ENCODE measurements at regions not wholly inside any gene's neighbourhood (a gene's known extent, or its start where the extent isn't known, plus 50 kb on each side); places are given as distances from the start of the nearest gene placed in this dataset.

DNA sequence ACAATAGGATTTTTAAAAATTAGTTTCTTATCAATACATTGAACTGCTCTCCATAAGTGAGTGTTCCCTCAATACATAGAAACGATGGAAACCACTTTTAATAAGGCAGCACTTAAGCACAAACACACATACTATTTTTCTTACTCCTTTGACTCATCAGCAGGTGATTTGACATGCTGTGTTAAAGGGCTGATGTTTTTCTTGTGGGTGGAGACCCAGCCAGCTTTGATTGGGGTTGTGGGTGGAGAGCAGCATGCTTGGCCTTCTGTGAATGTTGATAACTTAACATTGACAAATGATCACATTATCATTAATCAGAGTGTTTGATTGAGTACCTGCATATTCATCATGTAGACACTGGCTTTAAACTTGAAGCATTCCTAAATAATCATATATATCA lies 223.0 kb upstream of the DPH6 start:
- H3K27ac ChIP-seq, result no peak overlapping the region
- TF ChIP-seq, protein P1, sequence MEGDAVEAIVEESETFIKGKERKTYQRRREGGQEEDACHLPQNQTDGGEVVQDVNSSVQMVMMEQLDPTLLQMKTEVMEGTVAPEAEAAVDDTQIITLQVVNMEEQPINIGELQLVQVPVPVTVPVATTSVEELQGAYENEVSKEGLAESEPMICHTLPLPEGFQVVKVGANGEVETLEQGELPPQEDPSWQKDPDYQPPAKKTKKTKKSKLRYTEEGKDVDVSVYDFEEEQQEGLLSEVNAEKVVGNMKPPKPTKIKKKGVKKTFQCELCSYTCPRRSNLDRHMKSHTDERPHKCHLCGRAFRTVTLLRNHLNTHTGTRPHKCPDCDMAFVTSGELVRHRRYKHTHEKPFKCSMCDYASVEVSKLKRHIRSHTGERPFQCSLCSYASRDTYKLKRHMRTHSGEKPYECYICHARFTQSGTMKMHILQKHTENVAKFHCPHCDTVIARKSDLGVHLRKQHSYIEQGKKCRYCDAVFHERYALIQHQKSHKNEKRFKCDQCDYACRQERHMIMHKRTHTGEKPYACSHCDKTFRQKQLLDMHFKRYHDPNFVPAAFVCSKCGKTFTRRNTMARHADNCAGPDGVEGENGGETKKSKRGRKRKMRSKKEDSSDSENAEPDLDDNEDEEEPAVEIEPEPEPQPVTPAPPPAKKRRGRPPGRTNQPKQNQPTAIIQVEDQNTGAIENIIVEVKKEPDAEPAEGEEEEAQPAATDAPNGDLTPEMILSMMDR (IDR thresholded peaks at IDR 0.05), result no peak
- TF ChIP-seq ZFX (IDR thresholded peaks at IDR 0.05; ENCODE audit: borderline replicate concordance), result no peak

DNA sequence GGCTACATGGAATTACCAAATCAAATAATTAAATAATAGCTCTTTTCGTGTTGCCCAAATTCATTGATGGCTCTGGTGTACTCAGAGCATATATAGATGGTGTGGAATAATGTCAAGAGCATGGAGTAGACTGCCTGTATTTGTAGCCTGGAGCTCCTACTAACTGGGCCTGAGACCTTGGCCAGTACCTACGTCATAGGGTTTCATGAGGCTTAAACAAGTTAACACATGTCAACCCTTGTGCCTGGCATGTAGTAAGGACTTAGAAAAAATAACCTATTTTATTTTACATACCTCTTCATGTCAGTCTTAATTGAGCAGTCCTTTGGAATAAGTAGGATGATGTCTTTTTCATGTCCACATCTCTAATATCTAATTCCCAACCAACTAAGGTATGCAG lies 223.7 kb upstream of the DPH6 start:
- no peak overlapping the region for H3K27ac ChIP-seq
- TF ChIP-seq, protein P1 (IDR thresholded peaks at IDR 0.05), result no peak
- no peak for TF ChIP-seq ZFX (IDR thresholded peaks at IDR 0.05; ENCODE audit: borderline replicate concordance)

DNA sequence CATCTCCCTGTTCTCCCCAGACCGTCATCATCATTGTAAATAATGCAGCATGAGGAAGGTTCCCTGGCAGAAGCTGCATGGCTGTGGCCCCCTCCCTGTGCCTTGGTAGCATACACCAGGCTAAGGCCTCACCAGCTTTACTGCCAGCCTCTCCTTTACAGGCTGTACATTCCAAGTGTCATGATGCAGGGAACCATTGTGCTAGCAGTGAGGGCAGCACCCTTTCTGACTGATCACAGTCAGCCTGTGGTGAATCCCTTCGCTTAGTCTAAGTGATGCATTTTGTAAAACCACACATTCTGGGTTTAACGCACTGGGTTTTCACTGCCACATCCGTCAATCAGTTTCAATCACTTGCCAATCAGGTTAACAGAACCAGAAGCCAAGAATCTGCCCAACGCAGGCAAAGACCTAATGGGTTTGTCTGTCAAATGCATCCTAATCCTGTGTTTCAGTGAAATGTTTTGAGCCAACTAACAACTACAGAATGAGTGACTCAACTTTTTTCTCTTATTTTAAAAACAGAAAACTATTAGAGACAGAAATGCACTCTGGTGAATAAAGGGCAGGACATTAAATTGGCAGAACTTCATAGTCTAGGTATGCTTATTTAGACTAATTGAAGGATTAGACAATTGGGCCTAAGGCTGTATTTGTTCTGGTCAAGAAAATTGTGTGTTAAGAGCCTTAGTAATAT lies 225.9 kb upstream of the DPH6 start:
- TF ChIP-seq ZFX (IDR thresholded peaks at IDR 0.05; ENCODE audit: borderline replicate concordance), result no peak
- TF ChIP-seq, protein P1 (IDR thresholded peaks at IDR 0.05), result no peak
- no peak overlapping the region for H3K27ac ChIP-seq

DNA sequence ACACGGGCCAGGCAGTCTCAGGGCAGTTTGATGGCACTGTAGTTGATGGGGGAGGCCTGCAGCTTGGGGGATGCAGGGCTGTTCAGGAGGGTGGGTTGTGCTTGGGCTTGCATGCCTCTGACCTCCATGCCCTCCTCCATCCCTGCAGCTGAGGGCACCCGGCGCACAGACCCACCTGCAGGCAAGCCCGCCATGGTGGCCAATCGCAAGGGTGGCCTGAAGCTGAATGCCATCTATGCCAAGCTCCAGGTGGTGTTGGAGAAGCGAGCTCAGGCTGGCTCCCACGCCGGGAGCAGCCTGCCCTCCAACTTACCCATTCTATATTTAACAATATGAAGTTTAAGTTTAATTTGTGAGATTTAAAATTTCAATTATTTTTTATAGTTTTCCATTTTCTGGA lies 228.7 kb upstream of the DPH6 start:
- no peak overlapping the region for H3K27ac ChIP-seq
- no peak for TF ChIP-seq ZFX (IDR thresholded peaks at IDR 0.05; ENCODE audit: borderline replicate concordance)
- TF ChIP-seq, protein P1 (IDR thresholded peaks at IDR 0.05), result no peak

DNA sequence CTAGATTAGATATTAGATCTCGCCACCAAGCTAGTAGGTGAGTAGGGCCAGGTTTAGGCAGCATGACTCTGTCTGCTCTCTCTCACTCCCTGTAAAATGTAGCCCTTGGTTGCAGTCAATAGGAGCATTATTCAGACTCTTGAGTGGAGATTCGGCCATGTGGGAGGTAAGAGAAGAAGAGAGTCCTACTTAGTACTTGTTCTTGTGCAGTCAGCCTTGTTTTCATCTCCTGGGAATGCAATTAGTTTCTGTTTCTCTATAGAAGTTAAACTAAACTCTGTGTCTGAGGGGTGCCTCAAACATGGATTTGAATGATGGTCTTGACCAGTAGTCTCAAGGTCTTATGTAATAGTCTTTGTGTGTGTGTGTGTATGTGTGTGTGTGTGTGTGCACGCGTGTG lies 229.5 kb upstream of the DPH6 start:
- H3K27ac ChIP-seq, result no peak overlapping the region
- TF ChIP-seq ZFX (IDR thresholded peaks at IDR 0.05; ENCODE audit: borderline replicate concordance), result no peak

DNA sequence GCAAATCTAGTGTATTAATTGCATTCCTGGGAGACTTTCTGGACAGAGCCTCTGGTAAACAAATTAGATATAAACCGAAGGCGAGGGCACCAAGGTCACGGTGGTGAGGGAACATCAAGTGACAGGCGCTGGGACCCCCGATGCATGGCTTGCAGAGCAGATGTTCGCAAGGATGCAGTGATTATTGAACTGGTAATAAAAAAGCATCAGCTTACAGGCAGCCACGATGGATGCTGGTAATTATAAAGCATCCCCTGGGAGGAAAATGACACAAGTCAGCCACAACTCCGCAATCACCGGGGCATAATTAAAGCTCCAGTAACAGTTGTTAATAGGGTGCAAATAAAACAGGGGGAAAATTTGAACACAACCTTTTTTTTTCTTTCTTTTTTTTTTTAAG lies 231.1 kb upstream of the DPH6 start:
- TF ChIP-seq, protein P1 (IDR thresholded peaks at IDR 0.05), result no peak
- no peak for TF ChIP-seq ZFX (IDR thresholded peaks at IDR 0.05; ENCODE audit: borderline replicate concordance)
- H3K27ac ChIP-seq, result no peak overlapping the region

DNA sequence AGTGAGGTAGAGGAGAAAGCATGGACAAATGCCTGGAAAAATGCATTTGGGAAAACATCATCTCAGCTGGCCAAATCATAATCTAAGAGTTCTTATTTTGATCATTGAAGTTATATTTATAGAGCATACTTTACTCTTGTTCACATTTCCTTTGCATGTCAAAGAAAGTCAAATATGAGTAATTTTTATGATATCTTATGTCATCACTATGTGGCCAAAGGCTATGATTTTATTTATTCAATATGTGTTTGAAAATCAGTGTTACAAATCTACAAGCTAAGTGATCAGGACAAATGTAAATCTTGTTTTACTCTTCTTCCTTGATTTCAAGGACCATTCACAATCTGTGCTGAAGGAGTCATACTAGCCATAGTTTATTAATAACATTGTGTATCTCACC lies 237.2 kb upstream of the DPH6 start:
- H3K27ac ChIP-seq, result no peak overlapping the region
- TF ChIP-seq, protein P1 (IDR thresholded peaks at IDR 0.05), result no peak
- no peak for TF ChIP-seq ZFX (IDR thresholded peaks at IDR 0.05; ENCODE audit: borderline replicate concordance)

DNA sequence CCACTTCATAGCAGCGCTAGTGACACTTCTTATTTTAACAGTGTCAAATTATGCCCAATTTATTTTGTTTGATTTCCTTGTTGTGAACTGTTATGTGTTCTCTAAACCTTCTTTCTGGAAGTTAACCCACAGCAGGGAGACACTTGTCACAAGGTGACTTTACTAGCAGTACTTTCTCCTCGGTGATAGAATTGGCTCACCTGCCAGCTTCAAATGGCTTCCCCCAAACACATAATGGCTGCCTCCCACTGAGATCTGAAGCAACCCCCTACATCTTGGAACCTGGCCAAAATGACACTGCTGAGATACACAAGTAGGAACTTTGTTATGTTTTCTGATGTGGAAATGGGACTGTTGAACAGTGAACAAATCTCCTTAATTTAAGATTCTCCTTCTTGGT lies 238.8 kb upstream of the DPH6 start:
- no peak overlapping the region for H3K27ac ChIP-seq
- TF ChIP-seq, protein P1 (IDR thresholded peaks at IDR 0.05), result no peak
- no peak for TF ChIP-seq ZFX (IDR thresholded peaks at IDR 0.05; ENCODE audit: borderline replicate concordance)

All from 22Rv1 (cell line).